Naive thymus-derived CD8-positive, alpha-beta T cell (primary cell): ENCODE measurements at regions not wholly inside any gene's neighbourhood (a gene's known extent, or its start where the extent isn't known, plus 50 kb on each side); places are given as distances from the start of the nearest gene placed in this dataset.
"Not testable (repeated sequence)": the region's sequence is repeated elsewhere in the genome, so short reads cannot be mapped to it uniquely, and the experiment has no call there.

Experiments
- ATAC-seq, 2 donors: fragments of 150-1000 bp; cut with Tn5 transposase in 1 of 2; sonication (Bioruptor Pico), chemical (Tn5 transposase) in 1 of 2; 1 replicate in 1 of 2; 2 replicates in 1 of 2; pipeline ENCODE4 v1.10.0; 2021; ENCODE audit warnings: mild to moderate bottlenecking in 2 of 2, moderate library complexity in 2 of 2
- POLR2A ChIA-PET: fragments of 350-600 bp; sonication (Branson Sonifier 250); formaldehyde crosslinking; loops from one replicate; lab custom pipeline; 2021; ENCODE audit warnings: antibody characterized with exemption; lab: Charles Lee
- DNase-seq, 10 donors: peaks; one replicate each; pipeline versions ENCODE4 v3.0.0 to v3.0.0-alpha.2; 2020 to 2022
- H3K27ac Mint-ChIP-seq, 10 donors: one replicate each; pipeline ENCODE4 v1.8.0; 2020 to 2022; ENCODE audit warnings: mild to moderate bottlenecking in 10 of 10, mixed read lengths in 10 of 10, moderate library complexity in 4 of 10, inconsistent platforms in 1 of 10
- H3K27me3 Mint-ChIP-seq, 5 donors: one replicate each; pipeline ENCODE4 v1.8.0; 2021 to 2022; ENCODE audit warnings: mixed read lengths in 5 of 5
- H3K36me3 Mint-ChIP-seq, 3 donors: one replicate each; pipeline ENCODE4 v1.8.0; 2020 to 2022; ENCODE audit warnings: mixed read lengths in 3 of 3, mild to moderate bottlenecking in 2 of 3, inconsistent platforms in 1 of 3
- H3K4me1 Mint-ChIP-seq, 4 donors: one replicate each; pipeline ENCODE4 v1.8.0; 2021 to 2022; ENCODE audit warnings: mixed read lengths in 4 of 4
- H3K4me3 Mint-ChIP-seq, 10 donors: one replicate each; pipeline ENCODE4 v1.8.0; 2020 to 2022; ENCODE audit warnings: mild to moderate bottlenecking in 10 of 10, mixed read lengths in 10 of 10, moderate library complexity in 6 of 10, inconsistent platforms in 1 of 10
- H3K9me3 Mint-ChIP-seq, 9 donors: one replicate each; pipeline ENCODE4 v1.8.0; 2020 to 2022; ENCODE audit warnings: mixed read lengths in 9 of 9, mild to moderate bottlenecking in 3 of 9, inconsistent platforms in 1 of 9, moderate library complexity in 1 of 9

DNA sequence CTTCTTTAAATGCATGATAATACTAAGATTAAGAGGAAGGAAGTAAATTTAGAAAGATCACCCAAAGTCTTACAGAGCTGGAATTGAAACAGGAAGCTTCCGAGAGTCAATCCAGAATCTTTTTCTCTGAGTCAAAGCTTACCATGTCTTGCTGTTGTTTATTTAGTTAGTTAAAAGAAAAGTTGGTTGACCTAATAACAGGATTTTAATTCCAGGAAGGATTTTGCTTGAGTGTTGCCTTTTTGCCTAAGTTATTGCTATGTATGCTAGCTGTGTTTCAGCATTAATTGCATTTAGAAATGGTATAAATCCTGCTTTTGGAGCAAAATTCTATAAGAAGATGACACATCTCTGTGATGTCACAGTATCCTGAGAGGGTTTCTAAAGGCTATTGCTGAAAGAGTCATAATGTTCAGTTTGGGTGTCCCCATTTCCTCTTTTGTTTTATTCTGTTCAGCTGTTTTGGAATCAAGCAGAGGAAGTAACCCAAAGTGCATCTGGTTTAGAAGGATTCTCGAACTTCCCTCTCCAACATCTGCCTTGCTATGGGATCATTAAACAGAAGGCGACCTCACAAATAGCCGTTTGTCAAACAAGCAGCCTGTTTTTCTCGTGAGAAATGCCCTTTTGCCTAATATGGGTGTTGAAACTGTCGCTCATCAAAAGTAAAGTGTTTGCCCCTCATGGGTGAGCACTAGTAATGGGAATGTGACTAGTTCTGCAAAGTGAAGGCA, 271.5 kb upstream of the MMADHC start:
- ATAC-seq = no peak

DNA sequence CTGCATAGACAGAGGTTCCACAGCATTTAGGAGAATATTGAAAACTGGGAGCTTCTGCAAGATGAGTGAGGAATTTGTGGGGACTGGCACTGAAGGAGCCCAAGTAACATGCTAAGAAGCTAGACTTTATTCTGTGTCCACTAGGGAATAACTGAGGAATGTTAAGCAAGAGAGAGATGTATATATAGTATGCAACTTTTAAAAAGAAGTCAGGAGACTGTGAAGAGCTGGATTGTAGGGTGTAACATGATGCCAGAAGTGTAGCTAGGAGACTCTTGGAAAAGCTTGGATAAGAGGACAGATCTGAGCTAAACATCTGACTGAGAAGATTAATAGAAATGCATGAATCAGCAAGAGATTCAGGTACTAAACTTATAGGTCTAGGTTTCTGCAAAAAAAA, 270.6 kb upstream of the MMADHC start:
- Mint-ChIP-seq H3K4me3 (no peak overlapping the region), H3K4me1 (no peaks in the 10 kb centered on the region), H3K9me3 (peaks cover 0 to 23% (median 4%) of the 10 kb centered on the region in 9 donors), H3K27ac (no peak overlapping the region), H3K27me3 (peaks cover 0 to 4% (median 0%) of the 10 kb centered on the region in 5 donors), H3K36me3 (no peaks in the 10 kb centered on the region)
- no peak for ATAC-seq
- no peak for DNase-seq
- POLR2A ChIA-PET = no interaction called here

More for the DNA sequence above, 271.5 kb upstream of the MMADHC start:
- H3K36me3 Mint-ChIP-seq = no peaks in the 10 kb centered on the region
- H3K4me1 Mint-ChIP-seq = no peaks in the 10 kb centered on the region
- no peak overlapping the region for H3K27ac Mint-ChIP-seq
- H3K9me3 Mint-ChIP-seq = peaks cover 0 to 23% (median 4%) of the 10 kb centered on the region in 9 donors
- peaks cover 0 to 4% (median 0%) of the 10 kb centered on the region in 5 donors for H3K27me3 Mint-ChIP-seq
- POLR2A ChIA-PET = no interaction called here
- no peak overlapping the region for H3K4me3 Mint-ChIP-seq
- no peak for DNase-seq

DNA sequence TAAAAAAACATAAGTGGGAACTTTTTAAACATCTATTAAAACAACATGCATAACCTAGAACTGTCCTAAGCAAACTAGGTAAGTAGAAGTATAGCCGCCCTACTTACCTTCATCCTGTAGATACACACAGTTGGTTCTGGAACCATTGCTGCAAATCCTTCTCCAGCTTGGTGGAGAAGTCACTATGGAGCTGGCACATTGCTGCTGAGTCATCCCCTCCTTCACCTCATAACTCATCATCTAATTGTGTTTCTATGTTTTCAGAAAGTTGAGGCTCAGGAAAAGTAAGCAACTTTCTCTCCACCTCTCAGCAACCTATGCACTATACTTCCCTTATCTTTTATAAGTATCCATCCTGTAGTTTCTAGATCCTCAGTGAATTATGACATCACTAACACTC, 269.8 kb upstream of the MMADHC start:
- Mint-ChIP-seq H3K4me1 (no peaks in the 10 kb centered on the region), H3K27me3 (peaks cover 0 to 4% (median 0%) of the 10 kb centered on the region in 5 donors), H3K36me3 (no peaks in the 10 kb centered on the region), H3K9me3 (peaks cover 0 to 23% (median 4%) of the 10 kb centered on the region in 9 donors), H3K4me3 (no peak overlapping the region), H3K27ac (no peak overlapping the region)
- no peak for ATAC-seq
- POLR2A ChIA-PET = no interaction called here
- DNase-seq = no peak

DNA sequence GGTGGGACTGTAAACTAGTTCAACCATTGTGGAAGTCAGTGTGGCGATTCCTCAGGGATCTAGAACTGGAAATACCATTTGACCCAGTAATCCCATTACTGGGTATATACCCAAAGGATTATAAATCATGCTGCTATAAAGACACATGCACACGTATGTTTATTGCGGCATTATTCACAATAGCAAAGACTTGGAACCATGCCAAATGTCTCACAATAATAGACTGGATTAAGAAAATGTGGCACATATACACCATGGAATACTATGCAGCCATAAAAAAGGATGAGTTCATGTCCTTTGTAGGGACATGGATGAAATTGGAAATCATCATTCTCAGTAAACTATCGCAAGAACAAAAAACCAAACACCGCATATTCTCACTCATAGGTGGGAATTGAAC, 268.3 kb upstream of the MMADHC start:
- not testable (repeated sequence) for H3K4me3 Mint-ChIP-seq

DNA sequence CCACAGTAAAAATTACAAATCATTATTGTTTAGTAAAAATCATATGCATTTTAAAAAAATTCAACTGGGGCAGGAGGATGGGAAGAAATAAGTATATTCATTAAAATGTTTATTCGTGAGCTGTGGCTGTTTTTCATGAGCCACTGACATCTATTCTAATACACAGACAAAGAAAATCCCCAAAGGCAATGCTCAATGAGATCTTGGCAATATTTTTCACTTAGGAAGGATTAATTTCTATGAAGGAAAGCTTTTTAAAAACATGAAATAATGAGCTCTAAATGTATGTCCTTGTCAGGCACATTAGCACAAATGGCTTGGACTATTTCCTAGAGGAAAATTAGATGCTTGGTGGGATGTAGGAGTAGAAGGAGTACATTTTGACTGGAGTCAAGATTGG, 262.0 kb upstream of the MMADHC start:
- H3K27ac Mint-ChIP-seq = no peak overlapping the region

More for the DNA sequence above, 268.3 kb upstream of the MMADHC start:
- DNase-seq, H3K27ac Mint-ChIP-seq, H3K4me1 Mint-ChIP-seq, H3K27me3 Mint-ChIP-seq, H3K36me3 Mint-ChIP-seq, ATAC-seq, POLR2A ChIA-PET: not testable (repeated sequence)
- H3K9me3 Mint-ChIP-seq = peaks cover 0 to 11% (median 4%) of the 10 kb centered on the region in 9 donors

DNA sequence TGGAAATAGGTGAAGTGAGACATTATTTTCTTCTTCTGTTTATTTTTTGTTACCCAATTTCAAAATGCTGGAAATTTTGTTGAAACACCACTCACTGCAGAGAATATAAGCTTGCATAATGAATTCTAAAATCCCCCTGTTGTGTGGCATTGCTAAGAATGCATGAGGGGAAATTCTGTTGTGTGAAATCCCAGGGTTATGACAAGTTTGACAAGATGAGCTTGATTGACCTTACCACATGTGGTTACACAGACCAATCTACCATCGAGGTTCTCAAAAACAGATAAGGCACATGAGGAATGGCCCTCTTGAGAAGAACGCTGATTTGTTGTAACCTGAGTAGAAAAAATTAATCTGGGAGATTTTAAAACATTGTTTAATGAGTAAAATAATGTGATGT, 261.6 kb upstream of the MMADHC start:
- Mint-ChIP-seq H3K27me3 (peaks cover 0 to 7% (median 0%) of the 10 kb centered on the region in 5 donors), H3K4me3 (no peak overlapping the region), H3K9me3 (peaks cover 2 to 21% (median 10%) of the 10 kb centered on the region in 9 donors), H3K36me3 (peaks cover 0 to 2% (median 0%) of the 10 kb centered on the region in 3 donors), H3K4me1 (no peaks in the 10 kb centered on the region), H3K27ac (no peak overlapping the region)
- DNase-seq = no peak
- POLR2A ChIA-PET = no interaction called here
- ATAC-seq = no peak

More for the DNA sequence above, 262.0 kb upstream of the MMADHC start:
- DNase-seq (no peak), ATAC-seq (no peak)
- peaks cover 2 to 21% (median 10%) of the 10 kb centered on the region in 9 donors for H3K9me3 Mint-ChIP-seq
- H3K27me3 Mint-ChIP-seq = peaks cover 0 to 7% (median 0%) of the 10 kb centered on the region in 5 donors
- H3K36me3 Mint-ChIP-seq = peaks cover 0 to 2% (median 0%) of the 10 kb centered on the region in 3 donors
- H3K4me1 Mint-ChIP-seq = no peaks in the 10 kb centered on the region
- POLR2A ChIA-PET = no interaction called here
- H3K4me3 Mint-ChIP-seq = no peak overlapping the region

DNA sequence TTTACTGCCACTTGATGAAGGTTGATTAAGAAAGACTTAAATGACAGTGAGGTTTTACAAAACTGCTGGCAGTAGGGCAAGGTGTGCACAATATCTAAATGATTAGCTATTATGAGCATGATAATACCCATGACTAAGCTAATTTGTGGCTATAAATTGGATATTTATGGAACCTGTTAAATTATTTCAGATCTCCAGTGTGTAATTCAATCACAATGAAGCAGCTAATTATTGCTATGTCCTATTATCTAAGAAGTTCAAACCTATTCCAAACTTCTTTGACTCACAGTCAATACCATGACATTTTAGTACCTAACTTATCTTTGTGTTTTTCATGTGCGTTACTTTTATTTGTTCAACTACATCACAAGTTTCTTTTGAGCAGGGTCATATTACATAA, 253.8 kb upstream of the MMADHC start:
- no peak overlapping the region for H3K27ac Mint-ChIP-seq
- peaks cover 0 to 5% (median 0%) of the 10 kb centered on the region in 3 donors for H3K36me3 Mint-ChIP-seq
- no peaks in the 10 kb centered on the region for H3K27me3 Mint-ChIP-seq
- H3K4me3 Mint-ChIP-seq = no peak overlapping the region
- H3K9me3 Mint-ChIP-seq = peaks cover 4 to 22% (median 11%) of the 10 kb centered on the region in 9 donors
- no peak for ATAC-seq
- no peaks in the 10 kb centered on the region for H3K4me1 Mint-ChIP-seq
- POLR2A ChIA-PET = no interaction called here
- no peak for DNase-seq

DNA sequence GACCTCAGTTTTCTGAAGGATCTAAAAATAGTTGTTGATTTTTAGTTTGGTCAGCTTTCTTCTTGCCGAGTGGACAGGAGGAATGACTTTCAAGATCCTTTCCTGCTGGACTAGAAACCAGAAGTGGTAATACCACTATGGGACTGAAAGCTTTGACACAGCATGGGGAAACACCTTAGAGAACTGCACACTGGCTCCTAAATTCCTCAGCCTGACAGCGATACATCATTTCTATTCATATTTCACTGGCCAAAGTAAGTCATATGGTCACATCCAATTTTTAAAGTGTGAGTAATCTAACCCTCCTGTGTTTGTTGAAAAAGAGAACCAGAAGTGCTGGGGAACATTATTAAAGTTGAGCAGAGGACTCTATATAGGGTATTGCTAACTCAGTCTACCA, 244.7 kb upstream of the MMADHC start:
- no peaks in the 10 kb centered on the region for H3K36me3 Mint-ChIP-seq
- peaks cover 5 to 27% (median 12%) of the 10 kb centered on the region in 9 donors for H3K9me3 Mint-ChIP-seq
- no peak overlapping the region for H3K27ac Mint-ChIP-seq
- ATAC-seq (no peak), DNase-seq (no peak)
- POLR2A ChIA-PET = no interaction called here
- no peaks in the 10 kb centered on the region for H3K27me3 Mint-ChIP-seq
- H3K4me3 Mint-ChIP-seq = no peak overlapping the region
- H3K4me1 Mint-ChIP-seq = no peaks in the 10 kb centered on the region

DNA sequence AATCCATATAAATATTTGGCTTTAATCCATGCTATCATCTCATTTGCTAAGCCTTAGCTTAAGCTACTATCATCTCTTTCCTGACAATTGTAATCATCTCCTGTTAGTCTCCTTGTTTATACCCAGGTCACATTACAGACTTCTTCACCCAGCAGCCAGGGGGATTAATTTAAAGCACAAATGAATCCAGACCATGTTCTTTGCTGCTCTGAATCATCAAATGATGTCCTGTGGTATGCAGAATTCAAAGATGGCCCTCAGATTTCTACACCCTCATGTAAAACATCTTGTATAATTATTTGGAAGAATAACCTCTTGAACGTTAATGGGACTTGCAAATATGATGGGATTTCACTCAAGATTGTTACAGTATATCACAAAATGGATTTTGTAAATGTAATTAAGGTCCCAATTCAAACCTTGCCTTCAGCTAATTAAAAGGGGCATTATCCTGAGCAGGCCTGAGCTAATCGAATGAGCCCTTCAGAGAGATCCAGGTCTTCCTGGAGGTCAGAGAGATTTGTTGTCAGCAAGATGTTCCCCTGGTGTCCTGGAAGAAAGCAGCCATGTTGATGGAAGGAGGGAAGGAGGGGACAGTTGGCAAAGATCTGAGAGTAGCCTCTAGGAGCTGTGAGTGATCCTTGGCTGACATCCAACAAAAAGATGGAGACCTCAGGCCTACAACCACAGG, 241.1 kb upstream of the MMADHC start:
- Mint-ChIP-seq H3K4me3 (no peak overlapping the region), H3K27me3 (no peaks in the 10 kb centered on the region), H3K9me3 (peaks cover 0 to 15% (median 3%) of the 10 kb centered on the region in 9 donors), H3K36me3 (no peaks in the 10 kb centered on the region), H3K4me1 (no peaks in the 10 kb centered on the region), H3K27ac (no peak overlapping the region)
- POLR2A ChIA-PET = no interaction called here
- DNase-seq = no peak
- no peak for ATAC-seq

DNA sequence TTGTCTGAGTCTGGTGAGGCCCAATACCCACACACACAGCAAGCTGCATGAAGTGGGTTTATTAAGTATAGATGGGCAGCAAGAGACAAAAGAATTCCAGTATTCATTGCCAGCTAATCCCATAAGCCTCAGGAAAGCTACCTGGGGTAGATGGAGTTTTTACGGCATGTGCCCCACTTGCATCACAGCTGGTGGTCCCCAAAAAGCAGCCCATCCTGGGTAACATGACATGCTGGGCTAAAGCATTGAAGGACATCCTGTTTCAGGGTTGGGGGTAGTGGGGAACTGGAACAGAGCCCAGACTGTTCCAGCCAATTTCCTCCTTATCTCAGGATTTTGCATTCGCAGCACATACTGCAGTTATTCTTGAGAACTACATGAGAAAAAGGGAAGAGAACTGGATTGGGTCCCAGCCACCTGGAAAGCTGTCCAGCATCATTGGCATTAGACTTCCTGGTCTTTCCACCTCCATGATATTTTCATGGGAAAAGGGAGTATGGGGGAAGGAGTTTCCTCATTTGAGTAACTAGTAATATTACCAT, 240.1 kb upstream of the MMADHC start:
- Mint-ChIP-seq H3K4me1 (no peaks in the 10 kb centered on the region), H3K27me3 (no peaks in the 10 kb centered on the region), H3K36me3 (no peaks in the 10 kb centered on the region), H3K4me3 (no peak overlapping the region), H3K27ac (no peak overlapping the region), H3K9me3 (peaks cover 0 to 16% (median 1%) of the 10 kb centered on the region in 9 donors)
- ATAC-seq (no peak), DNase-seq (no peak)
- POLR2A ChIA-PET = no interaction called here

DNA sequence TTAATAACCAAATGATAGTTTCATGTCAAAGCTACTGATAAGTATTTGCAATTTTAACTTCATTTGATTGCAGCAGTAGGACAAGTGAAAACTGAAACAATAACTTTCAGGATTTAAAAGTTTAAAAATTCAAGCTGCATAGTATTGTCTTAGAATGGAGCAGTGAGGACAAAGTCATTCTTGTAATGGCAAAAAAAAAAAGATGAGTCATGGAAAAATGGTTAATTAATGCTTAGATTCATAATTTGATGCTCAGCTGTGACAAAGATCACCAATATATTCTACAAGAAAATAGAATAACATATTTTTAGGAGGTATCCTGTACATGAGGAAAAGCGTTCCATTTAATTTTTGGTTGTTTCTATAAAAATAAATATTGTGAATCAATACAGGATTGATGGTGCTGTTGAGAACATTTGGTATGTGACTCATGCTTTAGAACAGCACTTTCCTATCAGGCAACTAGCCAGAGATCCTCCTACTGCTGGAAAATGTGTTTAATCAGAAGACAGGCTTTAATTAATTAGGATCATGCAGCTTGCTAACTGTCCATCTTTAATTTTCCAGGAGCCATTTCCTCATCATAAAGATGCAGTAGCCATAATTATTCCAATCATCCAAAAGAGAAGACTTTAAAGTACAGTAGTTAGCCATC, 239.0 kb upstream of the MMADHC start:
- peaks cover 0 to 20% (median 5%) of the 10 kb centered on the region in 9 donors for H3K9me3 Mint-ChIP-seq
- no peak overlapping the region for H3K27ac Mint-ChIP-seq
- POLR2A ChIA-PET = no interaction called here
- DNase-seq = no peak
- ATAC-seq = no peak
- no peaks in the 10 kb centered on the region for H3K36me3 Mint-ChIP-seq
- no peaks in the 10 kb centered on the region for H3K27me3 Mint-ChIP-seq
- H3K4me1 Mint-ChIP-seq = no peaks in the 10 kb centered on the region
- H3K4me3 Mint-ChIP-seq = no peak overlapping the region

DNA sequence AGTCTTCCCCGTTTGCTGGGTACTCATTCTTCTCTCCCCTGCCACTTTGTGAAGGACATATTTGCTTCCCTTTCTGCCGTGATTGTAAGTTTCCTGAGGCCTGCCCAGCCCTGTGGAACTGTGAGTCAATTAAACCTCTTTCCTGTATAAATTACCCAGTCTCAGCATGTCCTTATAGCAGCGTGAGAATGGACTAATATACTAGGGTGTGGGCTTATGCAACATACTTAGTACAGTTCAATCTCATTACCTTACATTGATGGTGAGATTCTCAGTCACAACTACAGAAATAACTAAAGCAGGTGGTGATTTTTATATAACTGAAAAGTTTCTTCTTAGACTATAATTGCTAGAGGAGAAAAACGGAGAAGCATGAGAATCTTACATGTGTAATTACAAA, 237.9 kb upstream of the MMADHC start:
- Mint-ChIP-seq H3K27me3 (no peaks in the 10 kb centered on the region), H3K9me3 (peaks cover 0 to 14% (median 5%) of the 10 kb centered on the region in 9 donors), H3K36me3 (no peaks in the 10 kb centered on the region), H3K4me1 (no peaks in the 10 kb centered on the region), H3K27ac (no peak overlapping the region), H3K4me3 (no peak overlapping the region)
- DNase-seq (no peak), ATAC-seq (no peak)
- POLR2A ChIA-PET = no interaction called here

DNA sequence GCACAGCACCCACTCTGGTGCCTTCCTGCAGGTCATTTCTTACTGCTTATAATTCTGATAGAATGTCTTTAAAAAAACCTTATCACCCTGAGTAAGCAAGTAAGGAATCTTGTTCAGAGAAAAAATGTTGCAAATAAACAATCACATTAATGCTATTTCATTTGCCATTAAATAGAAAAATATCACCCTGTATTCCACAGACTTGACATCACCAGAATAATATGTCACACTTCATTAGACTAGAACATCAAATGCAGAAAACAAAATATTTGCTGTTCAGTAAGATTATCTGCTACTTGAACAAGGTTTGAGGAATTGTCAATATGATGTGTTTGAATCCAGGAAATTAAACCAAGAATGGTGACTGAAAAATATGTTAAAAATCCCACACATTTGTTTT, 236.6 kb upstream of the MMADHC start:
- Mint-ChIP-seq H3K4me1 (no peaks in the 10 kb centered on the region), H3K36me3 (no peaks in the 10 kb centered on the region), H3K27me3 (no peaks in the 10 kb centered on the region), H3K9me3 (peaks cover 0 to 14% (median 5%) of the 10 kb centered on the region in 9 donors), H3K4me3 (no peak overlapping the region), H3K27ac (no peak overlapping the region)
- POLR2A ChIA-PET = no interaction called here
- ATAC-seq (no peak), DNase-seq (no peak)
